Activated CD4-positive, alpha-beta T cell treated with anti-CD3 and anti-CD28 coated beads for 48 hours (primary cell): ENCODE measurements at regions not wholly inside any gene's neighbourhood (a gene's known extent, or its start where the extent isn't known, plus 50 kb on each side); places are given as distances from the start of the nearest gene placed in this dataset.

Experiments used
- DNase-seq: peaks from one replicate; pipeline ENCODE4 v3.0.0-alpha.2; 2020

GRCh38 chr6:138580801-138581200 is 81.5 kb upstream of the NHSL1 start:
- no peak for DNase-seq

- no peak for DNase-seq
These were observed 83.3 kb upstream of the NHSL1 start for GRCh38 chr6:138582573-138582972.

- no peak for DNase-seq
These were observed 87.3 kb upstream of the NHSL1 start for GRCh38 chr6:138586638-138587037.

GRCh38 chr6:138588805-138589434 is 89.6 kb upstream of the NHSL1 start:
- peak; percentile 60 for DNase-seq

GRCh38 chr6:138590796-138591709 is 91.8 kb upstream of the NHSL1 start:
- peak; percentile 58 for DNase-seq

- DNase-seq = no peak
These were observed 93.4 kb upstream of the NHSL1 start for GRCh38 chr6:138592749-138593123.

GRCh38 chr6:138593124-138593877 is 94.0 kb upstream of the NHSL1 start:
- peak; percentile 54 for DNase-seq

GRCh38 chr6:138593909-138594757 is 94.8 kb upstream of the NHSL1 start:
- DNase-seq = no peak

- no peak for DNase-seq
These were observed 95.5 kb upstream of the NHSL1 start for GRCh38 chr6:138594758-138595140.

GRCh38 chr6:138596126-138596525 is 96.8 kb upstream of the NHSL1 start:
- no peak for DNase-seq

GRCh38 chr6:138596591-138596990 is 97.3 kb upstream of the NHSL1 start:
- DNase-seq = no peak

- DNase-seq = no peak
These were observed 98.0 kb upstream of the NHSL1 start for GRCh38 chr6:138597336-138597735.

- DNase-seq = no peak
These were observed 99.4 kb upstream of the NHSL1 start for GRCh38 chr6:138598562-138599173.

- DNase-seq = no peak
These were observed 101.0 kb upstream of the NHSL1 start for GRCh38 chr6:138600261-138600660.

GRCh38 chr6:138600726-138601125 is 101.4 kb upstream of the NHSL1 start:
- DNase-seq = no peak

GRCh38 chr6:138601128-138601527 is 101.8 kb upstream of the NHSL1 start:
- DNase-seq = no peak

GRCh38 chr6:138605958-138606357 is 106.7 kb upstream of the NHSL1 start:
- no peak for DNase-seq

GRCh38 chr6:138607478-138608433 is 108.5 kb upstream of the NHSL1 start:
- DNase-seq = no peak

GRCh38 chr6:138608896-138609295 is 109.6 kb upstream of the NHSL1 start:
- DNase-seq = no peak

GRCh38 chr6:138609801-138610430 is 110.6 kb upstream of the NHSL1 start:
- DNase-seq = no peak

- no peak for DNase-seq
These were observed 111.5 kb upstream of the NHSL1 start for GRCh38 chr6:138610816-138611215.
